ENCODE measurements at regions not wholly inside any gene's neighbourhood (a gene's known extent, or its start where the extent isn't known, plus 50 kb on each side); places are given as distances from the start of the nearest gene placed in this dataset.

DNA sequence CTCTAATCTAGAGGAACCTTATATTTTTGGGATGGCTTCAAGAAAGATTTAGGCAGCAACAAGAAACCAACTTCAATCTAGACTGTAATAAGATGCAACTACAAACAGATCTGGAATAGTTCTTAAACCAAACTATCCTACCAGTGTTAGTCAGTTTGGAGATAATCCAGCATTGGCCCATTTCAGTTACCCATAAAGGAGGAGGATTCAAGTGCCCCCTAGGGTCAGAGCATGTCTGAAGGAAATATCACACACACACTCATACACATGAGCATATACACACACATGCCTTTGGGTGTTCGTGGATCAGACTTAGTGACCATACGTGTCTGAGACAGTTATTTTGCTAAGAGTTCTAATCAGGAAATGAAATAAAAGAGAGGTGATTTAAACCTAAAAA is 261.2 kb downstream of the ADAMTS20 start:
- intact Hi-C loops (cut with DNase I), result no loop called here
- no peaks in the 10 kb centered on the region for H3K9me3 ChIP-seq
- H3K4me3 ChIP-seq (replicated peaks in 1 of 3), result no peak overlapping the region
- peaks cover under 1 to 3% of the 10 kb centered on the region in 2 donors for H3K4me1 ChIP-seq
- no peaks in the 10 kb centered on the region for H3K27me3 ChIP-seq
- H3K36me3 ChIP-seq, result no peaks in the 10 kb centered on the region
- WGBS, 2 donors, result 87 to 96% methylated on average over 2 of the region's 2 CpGs
- no peak for DNase-seq
- no peak overlapping the region for H3K27ac ChIP-seq
- TF ChIP-seq, protein P1, sequence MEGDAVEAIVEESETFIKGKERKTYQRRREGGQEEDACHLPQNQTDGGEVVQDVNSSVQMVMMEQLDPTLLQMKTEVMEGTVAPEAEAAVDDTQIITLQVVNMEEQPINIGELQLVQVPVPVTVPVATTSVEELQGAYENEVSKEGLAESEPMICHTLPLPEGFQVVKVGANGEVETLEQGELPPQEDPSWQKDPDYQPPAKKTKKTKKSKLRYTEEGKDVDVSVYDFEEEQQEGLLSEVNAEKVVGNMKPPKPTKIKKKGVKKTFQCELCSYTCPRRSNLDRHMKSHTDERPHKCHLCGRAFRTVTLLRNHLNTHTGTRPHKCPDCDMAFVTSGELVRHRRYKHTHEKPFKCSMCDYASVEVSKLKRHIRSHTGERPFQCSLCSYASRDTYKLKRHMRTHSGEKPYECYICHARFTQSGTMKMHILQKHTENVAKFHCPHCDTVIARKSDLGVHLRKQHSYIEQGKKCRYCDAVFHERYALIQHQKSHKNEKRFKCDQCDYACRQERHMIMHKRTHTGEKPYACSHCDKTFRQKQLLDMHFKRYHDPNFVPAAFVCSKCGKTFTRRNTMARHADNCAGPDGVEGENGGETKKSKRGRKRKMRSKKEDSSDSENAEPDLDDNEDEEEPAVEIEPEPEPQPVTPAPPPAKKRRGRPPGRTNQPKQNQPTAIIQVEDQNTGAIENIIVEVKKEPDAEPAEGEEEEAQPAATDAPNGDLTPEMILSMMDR (IDR thresholded peaks at IDR 0.05), result no peak
- no peak for TF ChIP-seq POLR2A (IDR thresholded peaks at IDR 0.05)

DNA sequence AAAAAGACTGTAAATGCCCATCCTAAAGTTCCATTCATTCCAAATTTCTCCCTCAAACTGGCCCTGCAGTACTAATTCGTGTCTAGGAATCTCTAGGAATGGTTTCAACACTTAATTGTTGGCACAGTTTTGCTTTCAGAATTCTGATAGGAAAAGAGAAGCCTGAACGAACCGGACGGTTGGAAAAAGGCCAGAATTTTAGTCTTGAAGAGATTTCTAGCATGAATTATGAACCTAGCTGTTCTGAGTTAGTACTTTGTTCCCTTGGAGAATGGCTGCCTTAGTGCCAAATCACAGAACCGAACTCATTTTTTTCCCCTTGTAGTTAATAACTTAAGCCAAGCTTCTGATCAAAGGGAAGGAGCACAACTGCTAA is 262.6 kb downstream of the ADAMTS20 start:
- H3K9me3 ChIP-seq, result no peaks in the 10 kb centered on the region
- 42 to 45% methylated on average over 5 of the region's 5 CpGs for WGBS, 2 donors
- H3K36me3 ChIP-seq, result no peaks in the 10 kb centered on the region
- intact Hi-C loops (cut with DNase I), result no loop called here
- DNase-seq, result no peak
- no peak overlapping the region for H3K4me3 ChIP-seq (replicated peaks in 1 of 3)
- peaks cover 9 to 11% of the 10 kb centered on the region in 2 donors for H3K4me1 ChIP-seq
- no peak overlapping the region for H3K27ac ChIP-seq
- no peak for TF ChIP-seq POLR2A (IDR thresholded peaks at IDR 0.05)
- TF ChIP-seq, protein P1 (IDR thresholded peaks at IDR 0.05), result no peak
- no peaks in the 10 kb centered on the region for H3K27me3 ChIP-seq

DNA sequence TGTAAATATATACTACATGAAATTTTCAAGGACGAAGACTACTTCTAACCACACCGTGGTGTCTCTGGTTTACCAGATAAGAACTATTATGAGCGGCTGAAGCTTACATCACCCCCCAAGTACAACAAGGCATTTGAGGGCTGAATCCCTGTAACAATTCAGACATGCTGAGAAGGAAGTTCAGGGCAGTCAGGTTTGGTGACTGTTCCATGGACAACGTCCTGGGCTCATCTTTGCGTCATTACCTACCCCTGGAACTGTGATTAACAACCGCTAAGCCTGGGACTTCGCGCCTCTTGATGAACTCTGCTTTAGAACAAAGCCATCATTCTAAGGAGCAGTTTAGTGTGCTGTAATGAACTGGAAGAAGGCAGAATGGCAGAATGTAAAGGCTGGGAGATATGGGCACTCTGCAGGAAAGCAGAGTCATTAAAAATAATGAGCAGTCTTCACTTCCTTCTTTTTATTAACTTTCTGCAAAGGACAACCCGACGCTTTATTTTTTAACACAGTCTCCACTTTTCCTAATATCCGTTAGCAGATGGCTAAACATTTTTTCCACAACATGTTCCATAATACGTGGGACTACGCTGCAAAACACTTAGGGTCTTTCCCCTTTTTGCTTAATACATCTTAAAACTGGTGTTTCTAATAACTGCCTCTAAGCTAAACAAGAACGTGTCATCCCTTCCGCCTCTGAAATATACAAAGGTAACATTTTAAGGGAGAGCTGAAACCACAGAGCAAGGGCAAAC is 263.2 kb downstream of the ADAMTS20 start:
- Histone ChIP-seq H3K27me3 (no peaks in the 10 kb centered on the region), H3K4me3 (replicated peaks in 1 of 3) (no peak overlapping the region), H3K36me3 (no peaks in the 10 kb centered on the region), H3K9me3 (no peaks in the 10 kb centered on the region), H3K4me1 (peaks cover 9 to 11% of the 10 kb centered on the region in 2 donors), H3K27ac (no peak overlapping the region)
- TF ChIP-seq, protein P1 (IDR thresholded peaks at IDR 0.05), result no peak
- no peak for TF ChIP-seq POLR2A (IDR thresholded peaks at IDR 0.05)
- intact Hi-C loops (cut with DNase I), result no loop called here
- no peak for DNase-seq
- WGBS, 2 donors, result 75 to 84% methylated on average over 15 of the region's 15 CpGs

DNA sequence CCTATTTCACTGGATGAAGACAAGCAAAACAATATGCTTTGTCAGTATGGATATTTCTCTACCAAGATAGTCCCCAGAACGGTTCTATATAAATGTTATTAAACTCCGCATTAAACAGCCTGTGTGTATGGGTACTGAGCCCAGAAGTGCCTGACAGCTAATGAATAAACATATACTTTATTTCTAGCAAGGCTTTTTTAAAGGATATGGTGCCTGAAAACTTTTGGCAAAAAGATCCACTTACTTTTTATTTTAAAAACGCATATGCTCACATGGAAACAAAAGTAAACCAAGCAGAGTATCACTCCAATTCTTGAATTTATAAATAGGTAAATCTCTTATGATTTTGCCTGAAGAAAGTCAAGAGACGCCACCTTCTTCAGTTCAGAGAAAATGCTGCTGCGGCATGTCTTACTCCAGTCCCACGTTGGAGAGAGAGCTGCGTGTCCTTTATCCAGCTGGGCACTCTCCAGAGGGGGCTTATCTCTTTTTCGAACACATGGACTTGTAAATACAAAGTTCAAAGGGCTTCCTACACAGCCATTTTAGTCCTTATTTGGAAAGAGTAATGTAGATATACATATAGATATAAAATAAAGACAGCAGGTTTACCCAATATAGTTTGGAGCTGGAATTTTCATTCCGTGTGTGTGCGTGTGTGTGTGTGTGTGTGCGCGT is 264.2 kb downstream of the ADAMTS20 start:
- WGBS, 2 donors, result 68 to 70% methylated on average over 12 of the region's 12 CpGs
- TF ChIP-seq, protein P1 (IDR thresholded peaks at IDR 0.05), result no peak
- no peak for TF ChIP-seq POLR2A (IDR thresholded peaks at IDR 0.05)
- Histone ChIP-seq H3K9me3 (no peaks in the 10 kb centered on the region), H3K36me3 (no peaks in the 10 kb centered on the region), H3K27me3 (no peaks in the 10 kb centered on the region), H3K27ac (no peak overlapping the region), H3K4me1 (peaks cover 9 to 11% of the 10 kb centered on the region in 2 donors), H3K4me3 (replicated peaks in 1 of 3) (no peak overlapping the region)
- no peak for DNase-seq
- intact Hi-C loops (cut with DNase I), result no loop called here

DNA sequence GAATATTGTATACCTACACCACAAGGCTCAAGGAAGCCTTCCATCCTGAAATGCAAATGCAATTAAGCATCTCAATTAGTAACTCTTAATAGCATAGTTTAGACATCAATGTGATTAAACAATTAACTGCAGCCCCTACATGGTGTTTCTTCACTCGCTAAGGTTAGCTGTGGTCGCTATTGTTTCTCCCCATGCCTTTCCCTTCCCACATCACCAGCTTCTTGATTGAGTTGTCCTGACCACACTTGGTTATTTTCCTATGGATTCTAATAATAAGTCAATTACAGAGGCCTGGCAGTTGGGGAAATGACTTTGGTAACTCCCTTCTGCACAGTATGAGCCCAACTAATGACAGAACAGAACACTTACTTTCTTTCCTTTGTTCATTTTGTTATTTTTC is 265.0 kb downstream of the ADAMTS20 start:
- Histone ChIP-seq H3K4me3 (replicated peaks in 1 of 3) (no peak overlapping the region), H3K27me3 (no peaks in the 10 kb centered on the region), H3K27ac (no peak overlapping the region), H3K4me1 (peaks cover 9 to 11% of the 10 kb centered on the region in 2 donors), H3K36me3 (no peaks in the 10 kb centered on the region), H3K9me3 (no peaks in the 10 kb centered on the region)
- WGBS, 2 donors, result 90 to 97% methylated on average over 2 of the region's 2 CpGs
- intact Hi-C loops (cut with DNase I), result no loop called here
- DNase-seq, result no peak
- TF ChIP-seq, protein P1 (IDR thresholded peaks at IDR 0.05), result no peak
- no peak for TF ChIP-seq POLR2A (IDR thresholded peaks at IDR 0.05)
